GM19239 (cell line): ENCODE measurements at regions not wholly inside any gene's neighbourhood (a gene's known extent, or its start where the extent isn't known, plus 50 kb on each side); places are given as distances from the start of the nearest gene placed in this dataset.
"Not testable (repeated sequence)": the region's sequence is repeated elsewhere in the genome, so short reads cannot be mapped to it uniquely, and the experiment has no call there.

Experiments
- DNase-seq: peaks from one replicate; pipeline ENCODE4 v3.0.0; 2011; ENCODE audit warnings: low spot score; ENCODE audit not compliant: insufficient read length
- FAIRE-seq: peaks from 2 replicates; lab custom pipeline; 2011; peaks lifted over from hg19 to GRCh38; lab: Jason Lieb, UNC

DNA sequence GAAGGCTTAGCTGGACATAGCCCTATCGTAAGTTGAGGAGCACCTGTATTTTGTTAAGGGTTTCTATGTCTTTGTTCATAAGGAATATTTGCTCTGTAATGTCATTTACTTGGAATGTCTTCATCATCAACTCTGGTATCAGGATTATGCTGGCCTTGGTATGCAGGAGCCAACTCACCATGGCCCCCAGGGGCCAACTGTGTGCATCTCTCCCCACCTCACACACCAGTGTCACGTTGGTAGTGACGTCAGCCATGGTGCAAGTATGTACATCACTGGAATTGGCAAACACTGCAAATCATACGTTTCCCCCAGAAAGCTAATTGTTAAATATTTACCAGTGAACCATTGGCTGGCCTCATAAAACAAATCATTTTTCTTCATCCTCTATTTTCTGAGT, 70.8 kb downstream of the YTHDF1 start:
- FAIRE-seq = no peak

DNA sequence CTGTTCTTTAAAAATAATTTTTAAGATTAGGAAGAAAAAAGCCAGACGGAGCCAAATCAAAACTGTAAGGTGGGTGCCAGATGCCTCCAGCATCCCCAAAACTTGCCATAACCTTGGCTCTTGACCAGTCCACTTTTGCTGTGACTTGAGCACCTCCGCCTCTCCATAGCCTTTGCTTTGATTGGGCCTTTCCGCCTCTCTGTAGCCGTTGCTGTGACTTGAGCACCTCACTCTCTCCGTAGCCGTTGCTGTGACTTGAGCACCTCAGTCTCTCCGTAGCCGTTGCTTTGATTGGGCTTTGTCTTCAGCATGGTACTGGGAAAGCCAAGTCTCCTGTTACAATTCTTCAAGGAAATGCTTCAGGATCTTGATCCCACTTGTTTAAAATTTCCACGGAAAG, 73.0 kb downstream of the YTHDF1 start:
- no peak for FAIRE-seq
- no peak for DNase-seq

More for the DNA sequence above, 70.8 kb downstream of the YTHDF1 start:
- no peak for DNase-seq

DNA sequence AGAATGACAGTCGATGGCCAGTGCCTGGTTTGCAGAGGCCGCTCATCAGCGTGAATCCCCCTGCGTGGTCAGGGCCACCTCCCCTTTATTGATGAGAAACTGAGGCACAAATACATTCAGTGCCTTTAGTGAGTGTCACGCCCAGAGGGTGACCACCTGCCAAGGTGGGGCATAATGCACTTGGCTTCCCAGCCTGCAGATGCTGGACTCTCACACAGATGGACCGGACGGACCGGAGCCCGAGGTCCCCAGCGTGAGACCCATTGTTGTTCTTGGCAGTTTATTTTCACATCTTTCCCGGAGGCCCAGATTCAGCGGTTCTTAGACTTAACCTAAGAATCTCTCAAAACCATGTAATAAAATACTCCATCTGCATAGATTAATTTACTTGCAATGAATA, 74.4 kb downstream of the YTHDF1 start:
- FAIRE-seq (no peak), DNase-seq (no peak)

DNA sequence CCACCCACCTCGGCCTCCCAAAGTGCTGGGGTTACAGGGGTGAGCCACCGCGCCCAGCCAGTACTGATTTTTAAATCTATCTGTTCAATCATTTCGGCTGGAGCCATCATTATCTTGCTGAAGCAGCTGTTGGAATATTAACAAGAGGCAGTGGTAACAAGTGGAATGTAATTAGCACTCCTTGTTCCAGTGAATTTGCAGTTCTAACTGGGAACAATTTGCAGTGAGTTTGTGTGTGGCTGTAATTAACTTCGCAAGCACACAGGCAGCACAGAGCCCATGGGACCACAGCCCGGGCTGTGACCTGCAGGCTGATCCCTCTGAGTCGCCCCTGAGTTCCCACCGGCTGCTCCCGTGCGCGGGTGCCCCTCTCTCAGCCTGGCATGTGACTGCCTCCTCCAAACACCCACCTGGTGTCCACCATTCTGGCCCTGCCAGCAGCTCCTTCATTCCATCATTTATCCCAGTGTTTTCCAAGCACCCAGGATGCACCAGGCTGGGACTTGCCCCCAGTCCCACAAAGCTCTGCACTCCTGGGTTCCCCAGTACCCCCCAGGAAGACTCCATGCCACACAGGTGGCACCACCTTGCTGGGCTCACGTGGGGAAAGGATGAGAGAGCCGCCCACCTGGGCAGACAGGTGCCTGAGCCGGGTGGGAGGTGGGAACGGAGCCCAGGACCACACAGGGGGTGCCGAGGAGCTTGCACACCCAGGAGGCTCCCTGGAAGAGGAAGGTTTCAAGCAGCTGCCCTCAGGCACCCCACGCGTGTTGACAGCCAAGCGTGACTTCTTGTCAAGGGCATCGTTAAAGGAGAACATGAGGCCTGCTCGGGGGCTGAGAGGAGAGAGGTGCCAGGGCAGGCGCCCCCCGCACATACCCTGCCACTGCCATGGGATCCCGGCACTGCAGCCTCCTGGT, 75.2 kb downstream of the YTHDF1 start:
- FAIRE-seq = no peak
- no peak for DNase-seq

DNA sequence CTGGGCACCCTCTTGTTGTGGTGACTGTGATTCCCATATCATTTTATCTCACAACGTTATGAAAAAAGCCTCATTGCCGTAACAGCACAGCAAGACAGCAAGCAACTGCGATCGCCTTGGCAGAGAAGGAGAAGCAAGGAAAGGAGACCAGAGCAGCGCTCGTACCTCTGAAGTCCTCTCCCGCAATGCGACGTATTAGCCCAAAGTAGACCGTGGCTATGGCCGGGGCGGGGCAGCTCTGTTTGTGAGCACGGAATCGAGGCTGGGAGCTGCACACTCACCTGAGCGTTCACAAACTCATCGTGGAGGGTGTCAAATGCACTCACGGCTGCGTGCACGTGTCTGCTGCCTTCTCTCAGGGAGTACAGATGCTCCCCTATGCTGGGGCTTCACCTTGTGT, 76.1 kb downstream of the YTHDF1 start:
- DNase-seq (no peak), FAIRE-seq (no peak)

DNA sequence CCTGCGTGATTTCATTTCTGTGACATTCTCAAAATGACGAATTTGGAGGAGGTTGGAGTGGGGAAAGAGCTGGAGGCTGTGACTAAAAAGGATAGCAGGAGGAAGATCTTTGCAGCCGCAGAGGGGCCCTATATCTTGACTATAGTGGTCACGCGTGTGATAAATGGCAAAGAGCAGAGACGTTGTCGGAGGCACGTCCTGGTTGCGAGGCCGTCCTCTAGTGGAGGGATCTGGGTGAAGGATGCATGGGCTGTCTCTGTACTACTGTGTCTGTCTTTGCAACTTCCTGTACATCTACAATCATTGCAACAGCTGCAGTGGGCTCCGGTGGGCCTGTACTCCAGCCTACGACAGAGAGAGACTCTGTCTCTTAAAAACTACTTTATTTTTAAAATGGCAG, 76.6 kb downstream of the YTHDF1 start:
- no peak for DNase-seq

DNA sequence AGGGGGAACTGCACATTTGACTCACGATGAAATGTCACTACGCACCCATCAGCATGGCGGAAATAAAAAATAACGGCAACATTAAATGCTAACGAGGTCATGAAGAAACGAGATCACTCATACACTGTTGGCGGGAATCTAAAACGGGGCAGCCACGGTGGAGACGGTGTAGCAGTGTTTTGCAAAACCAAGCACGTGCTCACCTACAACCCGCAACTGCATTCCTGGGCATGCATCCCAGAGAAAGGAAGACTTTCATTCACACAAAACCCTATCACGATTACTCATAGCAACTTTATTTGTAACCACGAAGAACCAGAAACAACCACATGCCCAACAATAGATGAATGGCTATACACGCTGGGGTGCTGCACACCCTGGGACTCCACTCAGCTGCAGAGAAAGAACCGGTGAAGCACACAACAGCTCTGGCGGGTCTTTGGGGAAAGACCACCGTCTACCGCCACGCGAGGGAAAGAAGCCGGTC, 77.0 kb downstream of the YTHDF1 start:
- DNase-seq = no peak
- FAIRE-seq = no peak

More for the DNA sequence above, 76.6 kb downstream of the YTHDF1 start:
- FAIRE-seq = no peak

DNA sequence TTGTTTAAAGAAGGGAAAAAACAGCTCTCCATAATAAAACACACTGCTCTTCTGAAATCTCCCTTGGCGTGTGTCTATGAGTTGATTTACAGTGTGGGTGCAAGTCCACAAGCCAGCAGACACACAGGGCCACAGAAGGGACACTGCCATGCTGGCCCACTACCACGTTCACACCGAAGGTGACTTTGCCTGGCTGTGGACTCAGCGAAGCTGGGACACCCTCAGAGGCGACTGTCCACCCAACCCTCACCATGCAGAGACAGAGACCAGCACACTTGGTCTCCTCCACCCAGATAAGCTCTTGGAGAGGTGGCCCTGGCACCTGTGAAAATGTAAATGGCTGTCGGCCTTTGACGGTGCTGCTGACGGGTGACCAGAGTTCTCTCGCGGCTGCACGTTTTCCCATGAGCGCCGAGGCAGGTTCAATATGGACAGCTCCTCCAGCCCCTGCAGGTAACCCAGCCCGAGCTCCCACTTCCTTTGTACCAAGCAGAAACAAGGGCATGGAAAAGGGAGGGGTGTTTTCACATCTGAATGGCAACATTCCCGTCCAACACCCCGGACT, 78.0 kb downstream of the YTHDF1 start:
- no peak for DNase-seq
- FAIRE-seq = no peak

DNA sequence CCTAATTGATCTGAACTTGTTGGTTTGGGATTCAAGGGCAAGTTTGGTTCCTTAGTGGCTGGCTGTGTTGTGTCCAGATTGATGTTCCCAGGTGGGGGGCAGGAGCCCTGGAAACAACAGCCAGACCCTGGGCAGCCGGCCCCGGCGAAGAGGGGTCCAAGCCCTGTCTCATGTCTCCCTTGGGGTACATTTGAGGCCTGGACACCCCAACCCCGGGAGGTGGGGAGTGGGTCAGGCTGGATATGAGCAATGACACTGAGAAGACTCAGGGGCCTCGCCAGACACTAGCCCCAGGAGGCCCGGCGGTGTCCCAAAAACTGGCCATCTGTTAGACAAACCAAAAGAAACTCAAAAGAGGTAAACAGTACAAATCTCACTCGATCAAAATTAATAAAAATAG, 79.6 kb downstream of the YTHDF1 start:
- FAIRE-seq (no peak), DNase-seq (no peak)

DNA sequence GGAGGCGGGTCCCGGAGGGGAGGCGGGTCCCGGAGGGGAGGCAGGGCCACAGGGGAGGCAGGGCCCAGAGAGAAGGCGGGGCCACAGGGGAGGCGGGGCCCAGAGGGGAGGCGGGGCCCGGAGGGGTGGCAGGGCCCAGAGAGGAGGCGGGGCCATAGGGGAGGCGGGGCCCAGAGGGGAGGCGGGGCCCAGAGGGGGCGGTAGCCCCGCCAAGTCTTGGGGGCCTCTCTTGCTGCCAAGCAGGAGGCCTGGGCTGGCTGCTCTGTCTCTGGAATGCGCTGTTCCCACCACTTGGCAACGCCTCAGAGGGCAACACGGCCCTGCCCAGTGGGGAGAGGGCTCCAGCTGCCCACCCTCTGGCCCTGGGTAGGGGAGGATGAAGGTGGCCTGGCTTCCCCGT, 80.5 kb downstream of the YTHDF1 start:
- FAIRE-seq = no peak
- no peak for DNase-seq

DNA sequence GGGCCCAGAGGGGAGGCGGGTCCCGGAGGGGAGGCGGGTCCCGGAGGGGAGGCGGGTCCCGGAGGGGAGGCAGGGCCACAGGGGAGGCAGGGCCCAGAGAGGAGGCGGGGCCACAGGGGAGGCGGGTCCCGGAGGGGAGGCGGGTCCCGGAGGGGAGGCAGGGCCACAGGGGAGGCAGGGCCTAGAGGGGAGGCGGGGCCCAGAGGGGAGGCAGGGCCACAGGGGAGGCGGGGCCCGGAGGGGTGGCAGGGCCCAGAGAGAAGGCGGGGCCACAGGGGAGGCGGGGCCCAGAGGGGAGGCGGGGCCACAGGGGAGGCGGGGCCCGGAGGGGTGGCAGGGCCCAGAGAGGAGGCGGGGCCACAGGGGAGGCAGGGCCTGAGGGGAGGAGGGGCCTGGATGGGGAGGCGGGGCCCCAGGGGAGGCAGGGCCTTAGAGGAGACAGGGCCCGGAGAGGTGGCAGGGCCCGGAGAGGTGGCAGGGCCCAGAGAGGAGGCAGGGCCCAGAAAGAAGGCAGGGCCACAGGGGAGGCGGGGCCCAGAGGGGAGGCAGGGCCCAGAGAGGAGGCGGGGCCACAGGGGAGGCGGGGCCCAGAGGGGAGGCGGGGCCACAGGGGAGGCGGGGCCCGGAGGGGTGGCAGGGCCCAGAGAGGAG, 81.1 kb downstream of the YTHDF1 start:
- not testable (repeated sequence) for DNase-seq, FAIRE-seq

DNA sequence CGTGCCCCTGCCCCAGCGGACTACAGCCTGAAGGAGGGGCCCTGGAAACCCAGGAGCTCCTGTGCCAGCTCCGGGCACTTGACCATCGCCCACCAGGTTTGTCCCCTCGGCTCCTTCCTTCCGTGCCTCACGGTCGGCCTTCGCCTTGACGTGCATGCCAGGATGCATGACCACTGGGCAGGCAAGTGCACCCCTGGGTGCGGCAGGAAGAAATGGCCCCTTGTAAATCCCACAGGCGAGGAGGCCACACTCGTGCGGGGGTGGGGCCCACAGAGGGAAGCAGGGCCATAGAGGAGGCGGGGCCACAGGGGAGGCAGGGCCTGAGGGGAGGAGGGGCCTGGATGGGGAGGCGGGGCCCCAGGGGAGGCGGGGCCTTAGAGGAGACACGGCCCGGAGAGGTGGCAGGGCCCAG, 81.7 kb downstream of the YTHDF1 start:
- FAIRE-seq (no peak), DNase-seq (no peak)

DNA sequence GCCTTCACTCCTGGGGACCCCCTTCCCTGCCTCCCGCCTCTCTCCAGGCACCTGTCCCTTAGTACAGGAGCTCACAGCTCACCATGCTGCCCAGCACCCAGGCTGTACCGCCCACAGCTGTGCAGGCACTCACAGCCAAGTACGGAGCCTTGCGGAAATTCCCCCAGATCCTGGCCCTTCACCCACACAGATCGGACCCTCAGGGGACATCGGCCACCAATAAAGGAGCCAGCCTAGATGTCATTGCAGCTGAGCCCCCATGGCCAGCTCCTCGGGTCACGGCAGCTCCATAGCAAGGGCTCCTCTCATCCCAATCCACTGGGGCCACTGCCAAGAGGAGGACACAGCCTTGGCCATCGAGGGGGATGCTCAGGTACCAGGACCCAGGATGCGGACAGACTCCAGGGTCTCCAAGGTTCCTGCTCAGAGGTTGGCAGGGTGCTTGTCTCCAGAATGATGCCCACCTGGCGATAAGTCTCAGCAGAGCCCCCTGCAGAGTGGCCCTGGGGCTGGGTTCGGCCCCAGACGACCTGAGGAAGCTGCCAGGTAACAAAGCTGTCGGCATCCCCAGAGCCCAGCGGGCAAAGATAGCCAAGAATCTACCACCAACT, 82.3 kb downstream of the YTHDF1 start:
- DNase-seq = no peak
- FAIRE-seq = no peak

DNA sequence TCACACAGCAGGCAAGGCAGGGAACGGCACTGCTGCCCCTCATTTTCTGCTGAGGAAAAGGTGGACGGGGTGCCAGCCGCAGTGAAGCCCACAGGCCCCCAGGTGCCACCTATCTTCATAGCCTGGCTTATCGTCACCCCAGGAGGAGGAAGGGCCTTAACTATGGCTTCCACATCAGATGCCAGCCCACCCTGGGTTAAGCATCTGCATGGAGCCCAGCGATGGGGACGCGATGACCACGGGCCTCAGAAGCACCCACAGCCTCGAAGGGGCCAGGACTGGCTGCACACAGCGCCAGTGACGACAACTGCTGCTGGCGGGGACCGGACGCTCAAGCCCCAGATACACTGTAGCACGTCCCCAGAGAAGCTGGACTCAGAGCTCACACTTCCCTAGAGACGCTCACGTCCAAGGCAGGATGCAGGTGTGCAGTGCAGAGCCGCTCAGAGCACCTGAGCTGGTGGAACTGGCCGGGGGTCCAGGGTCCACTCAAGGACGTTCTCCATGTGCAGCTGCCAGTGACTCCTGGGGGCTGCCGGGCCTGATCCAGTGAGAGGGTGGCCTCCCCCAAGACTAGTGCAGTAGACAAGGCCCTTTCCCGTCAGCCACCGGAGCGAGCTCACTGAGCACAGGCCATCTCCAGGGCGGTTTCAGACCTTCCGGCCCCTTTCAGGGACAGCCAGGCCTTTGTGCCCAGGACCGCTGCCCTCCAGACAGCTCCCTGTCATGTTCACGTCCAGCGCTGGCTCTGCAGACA, 83.0 kb downstream of the YTHDF1 start:
- FAIRE-seq (no peak), DNase-seq (no peak)

DNA sequence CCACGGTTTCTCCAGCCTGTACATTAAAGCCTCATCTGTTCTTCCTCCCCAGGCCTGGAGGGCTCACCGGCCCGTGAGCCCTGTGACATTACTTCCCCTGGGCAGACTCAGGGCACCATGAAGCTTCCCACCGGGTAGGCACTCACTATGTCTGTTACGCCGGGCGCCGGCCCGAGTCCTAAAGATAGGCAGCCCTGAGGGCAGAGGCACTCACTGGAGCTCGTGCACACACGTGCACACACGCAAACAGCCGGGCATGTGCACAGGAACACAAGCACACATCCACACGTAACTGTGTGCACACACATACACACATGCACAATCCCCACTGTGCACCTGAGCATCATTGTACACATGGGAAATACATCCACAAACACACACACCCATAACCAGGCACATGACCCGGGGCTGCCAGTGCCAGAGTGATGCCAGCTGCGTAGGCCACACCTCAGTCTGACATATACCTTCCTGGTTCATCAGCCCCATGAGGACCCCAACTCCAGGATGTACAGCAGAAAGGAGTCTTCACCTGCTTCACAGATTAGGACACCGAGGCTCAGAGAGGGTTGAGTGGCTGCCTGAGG, 83.7 kb downstream of the YTHDF1 start:
- FAIRE-seq = no peak

DNA sequence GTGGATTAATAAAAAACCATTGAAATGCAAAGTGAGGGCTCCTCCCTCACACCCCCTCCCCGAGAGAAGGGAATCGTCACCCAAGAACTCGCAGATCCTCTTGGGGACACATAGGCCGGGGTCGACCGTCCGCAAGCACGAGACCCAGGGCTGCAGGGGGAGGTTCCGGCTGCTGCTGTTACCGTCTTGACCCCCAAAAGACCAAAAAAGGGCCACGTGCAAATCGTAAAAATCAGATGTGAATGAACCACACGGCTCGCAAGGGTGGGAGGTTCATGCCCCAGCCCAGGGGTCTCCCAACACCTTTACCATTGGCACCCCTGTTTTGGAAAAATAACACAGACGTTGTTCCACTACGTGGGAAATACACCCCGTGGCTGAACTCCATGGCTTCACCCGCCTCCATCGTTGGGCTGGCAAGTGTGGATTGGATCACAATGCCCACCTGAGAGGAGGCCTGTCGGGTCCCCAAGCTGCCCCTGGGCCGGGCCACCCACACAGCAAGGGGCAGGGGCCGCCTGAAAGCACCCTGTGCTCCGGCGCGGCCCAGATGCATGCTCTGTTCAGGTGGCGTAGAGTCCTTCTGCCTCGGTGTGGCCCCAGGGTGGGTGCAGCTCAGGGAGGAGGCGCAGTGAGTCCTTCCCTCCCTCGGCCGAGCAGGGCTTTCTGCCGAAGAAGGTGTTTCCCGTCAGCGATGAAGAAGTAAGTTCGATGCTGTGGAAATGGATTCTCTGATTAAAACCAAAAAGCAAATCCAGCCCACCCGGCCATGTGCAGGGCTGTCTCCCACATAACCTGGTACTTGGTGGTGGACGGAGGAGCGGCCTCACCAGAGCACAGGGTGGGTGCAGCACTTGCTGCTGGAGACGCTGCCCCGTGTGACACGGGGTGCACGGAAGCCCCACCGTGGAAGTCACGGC, 85.0 kb downstream of the YTHDF1 start:
- no peak for FAIRE-seq
- DNase-seq = no peak

More for the DNA sequence above, 83.7 kb downstream of the YTHDF1 start:
- no peak for DNase-seq

DNA sequence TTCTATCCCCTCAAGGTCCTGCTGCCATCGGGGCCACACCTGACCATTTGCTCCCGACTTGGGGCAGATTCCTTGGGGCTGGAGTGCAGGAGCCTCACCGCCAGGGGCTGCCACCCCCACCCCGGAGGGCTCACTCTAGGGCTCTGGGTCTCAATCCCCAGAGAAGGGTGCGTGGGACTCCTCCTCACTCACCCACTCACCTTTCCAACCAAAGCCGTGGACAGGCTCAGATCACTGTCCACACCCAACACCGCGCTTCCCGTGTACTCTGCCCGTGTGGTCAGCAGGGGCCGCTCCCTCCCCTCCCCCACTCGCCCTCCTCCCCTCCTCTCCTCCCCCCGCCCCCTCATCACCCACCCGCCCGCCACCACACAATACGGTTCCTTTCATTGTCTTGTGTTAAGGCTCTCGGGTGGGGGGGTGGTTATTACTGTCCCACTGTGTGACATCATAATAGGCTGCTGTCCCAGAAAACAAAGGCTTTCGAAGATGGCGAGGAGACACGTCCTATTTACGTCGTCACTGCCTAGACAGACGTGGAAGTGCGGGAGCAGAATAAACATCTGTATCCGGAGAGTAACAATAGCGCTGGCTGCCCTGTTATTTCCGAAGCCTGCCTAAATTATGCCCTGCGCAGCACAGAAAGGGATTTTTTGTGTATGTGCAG, 85.8 kb downstream of the YTHDF1 start:
- no peak for DNase-seq

DNA sequence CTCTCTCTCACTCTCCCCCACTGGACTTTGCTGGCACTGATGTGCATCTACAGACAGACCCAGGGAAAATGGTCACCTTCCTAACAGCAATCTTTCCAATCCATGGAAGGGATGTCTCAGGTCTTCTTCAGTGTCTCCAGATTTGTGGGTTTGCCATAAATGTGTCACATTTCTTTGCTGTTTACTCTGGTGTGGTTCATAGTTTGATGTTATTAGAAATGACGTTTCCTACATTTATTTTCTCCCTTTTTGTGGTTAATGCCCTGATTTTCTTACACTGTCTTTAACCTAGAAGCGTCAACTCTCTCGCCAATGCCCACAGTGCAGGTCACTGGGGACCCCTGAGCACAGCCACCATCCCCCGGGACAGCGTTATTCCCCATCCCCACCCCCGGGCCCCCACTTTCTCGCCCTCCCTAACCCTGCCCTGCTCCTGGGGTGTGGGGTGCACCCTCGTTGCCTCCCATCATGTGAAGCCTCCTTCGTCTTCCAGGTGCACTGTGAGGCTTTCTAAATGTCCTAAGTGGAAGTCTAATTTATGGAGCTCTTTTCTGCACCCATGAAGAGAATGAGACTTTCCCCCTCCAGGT, 86.5 kb downstream of the YTHDF1 start:
- DNase-seq (no peak), FAIRE-seq (no peak)

More for the DNA sequence above, 85.8 kb downstream of the YTHDF1 start:
- FAIRE-seq = no peak
